GM19035 (cell line): ENCODE measurements at regions not wholly inside any gene's neighbourhood (a gene's known extent, or its start where the extent isn't known, plus 50 kb on each side); places are given as distances from the start of the nearest gene placed in this dataset.
"Not testable (repeated sequence)": the region's sequence is repeated elsewhere in the genome, so short reads cannot be mapped to it uniquely, and the experiment has no call there.

ENCODE experiments used
- ATAC-seq: cut with Tn5 transposase; IDR thresholded peaks from one replicate; pipeline ENCODE4 v1.9.1; 2021; ENCODE audit not compliant: unreplicated experiment

GRCh38 chr9:6105738-6106137, 90.3 kb upstream of the RANBP6 start:
- ATAC-seq, result no peak

- ATAC-seq, result not testable (repeated sequence)
These were observed 89.0 kb upstream of the RANBP6 start for GRCh38 chr9:6104406-6104805.

DNA sequence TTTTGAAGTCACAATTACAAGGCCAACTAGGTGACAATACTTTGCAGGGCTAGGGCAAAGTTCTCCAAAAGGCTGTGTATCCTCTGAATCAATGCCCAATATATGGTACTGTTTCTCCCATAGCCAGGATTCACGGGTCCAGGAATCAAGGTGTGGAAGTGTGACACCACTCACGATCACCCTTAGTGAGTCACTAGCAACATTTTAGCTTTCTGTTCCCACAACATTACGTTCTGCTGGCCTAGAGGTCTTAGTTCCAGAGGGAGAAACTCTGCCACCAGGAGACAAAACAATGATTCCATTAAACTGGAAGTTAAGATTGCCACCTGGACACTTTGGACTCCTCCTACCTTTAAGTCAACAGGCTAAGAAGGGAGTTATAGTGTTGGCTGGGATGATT, 88.5 kb upstream of the RANBP6 start:
- not testable (repeated sequence) for ATAC-seq

DNA sequence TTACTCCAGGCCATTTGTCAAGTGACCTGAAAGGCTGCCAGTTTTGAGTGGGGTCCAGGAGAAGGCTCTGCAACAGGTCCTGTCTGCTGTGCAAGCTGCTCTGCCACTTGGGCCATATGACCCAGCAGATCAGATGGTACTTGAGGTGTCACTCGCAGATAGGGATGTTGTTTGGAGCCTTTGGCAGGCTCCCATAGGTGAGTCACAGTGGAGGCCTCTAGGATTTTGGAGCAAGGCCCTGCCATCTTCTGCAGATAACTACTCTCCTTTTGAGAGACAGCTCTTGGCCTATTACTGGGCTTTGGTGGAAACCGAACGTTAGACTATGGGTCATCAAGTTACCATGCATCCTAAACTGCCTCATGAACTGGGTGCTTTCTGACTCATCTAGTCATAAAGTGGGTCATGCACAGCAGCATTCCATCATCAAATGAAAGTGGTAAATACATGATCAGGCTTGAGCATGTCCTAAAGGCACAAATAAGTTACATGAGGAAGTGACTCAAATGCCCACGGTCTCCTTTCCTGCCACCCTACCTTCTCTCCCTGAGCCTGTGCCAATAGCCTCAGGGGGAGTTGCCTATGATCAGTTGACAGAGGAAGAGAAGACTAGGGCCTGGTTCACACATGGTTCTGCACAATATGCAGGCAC, 87.0 kb upstream of the RANBP6 start:
- not testable (repeated sequence) for ATAC-seq

DNA sequence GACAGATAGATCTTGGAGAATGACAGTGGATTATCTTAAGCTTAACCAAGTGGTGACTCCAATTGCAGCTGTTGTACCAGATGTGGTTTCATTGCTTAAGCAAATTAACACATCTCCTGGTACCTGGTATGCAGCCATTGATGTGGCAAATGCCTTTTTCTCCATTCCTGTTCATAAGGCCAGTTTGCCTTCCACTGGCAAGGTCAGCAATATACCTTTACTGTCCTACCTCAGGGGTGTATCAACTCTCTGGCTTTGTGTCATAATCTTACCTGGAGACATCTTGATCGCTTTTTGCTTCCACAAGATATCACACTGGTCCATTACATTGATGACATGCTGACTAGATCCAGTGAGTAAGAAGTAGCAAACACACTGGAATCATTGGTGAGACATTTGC, 86.3 kb upstream of the RANBP6 start:
- not testable (repeated sequence) for ATAC-seq

DNA sequence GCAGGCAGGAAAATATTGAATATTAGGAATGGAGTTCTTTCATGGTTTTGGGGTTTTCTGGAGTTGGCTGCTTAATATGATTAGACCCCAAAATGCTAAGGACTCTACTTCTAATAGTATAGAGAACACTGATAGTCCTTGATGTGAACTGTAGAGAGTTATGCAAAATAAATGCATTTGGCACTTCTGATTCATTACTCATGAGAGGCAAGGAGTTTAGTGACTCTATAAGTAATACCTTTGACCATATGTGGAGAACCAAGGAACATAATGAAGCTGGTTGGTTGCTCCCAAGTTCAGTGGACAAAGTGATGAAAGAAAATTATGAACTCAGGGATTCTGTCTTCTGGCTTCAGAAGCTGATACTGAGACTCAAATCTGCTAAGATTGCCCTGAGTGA, 83.9 kb upstream of the RANBP6 start:
- not testable (repeated sequence) for ATAC-seq

GRCh38 chr9:6098431-6098830, 83.0 kb upstream of the RANBP6 start:
- ATAC-seq, result no peak

DNA sequence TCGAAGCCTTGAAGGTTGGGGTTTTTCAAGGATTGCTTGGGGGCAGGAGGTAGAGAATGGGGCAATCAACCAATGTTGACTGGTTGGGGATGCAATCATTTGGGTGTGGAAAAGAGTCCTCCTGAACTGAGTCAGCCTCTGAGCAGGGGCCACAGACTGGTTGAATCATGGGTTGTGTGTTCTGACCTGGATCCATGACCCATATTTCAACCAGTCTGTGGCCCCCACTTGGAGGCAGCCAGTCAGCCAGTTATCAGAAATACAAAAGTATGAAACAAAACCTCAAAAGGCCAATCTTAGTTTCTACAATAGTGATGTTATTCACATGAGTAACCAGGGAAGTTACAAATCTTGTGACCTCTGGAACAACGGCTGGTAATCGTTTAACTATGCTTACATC, 81.4 kb upstream of the RANBP6 start:
- no peak for ATAC-seq

DNA sequence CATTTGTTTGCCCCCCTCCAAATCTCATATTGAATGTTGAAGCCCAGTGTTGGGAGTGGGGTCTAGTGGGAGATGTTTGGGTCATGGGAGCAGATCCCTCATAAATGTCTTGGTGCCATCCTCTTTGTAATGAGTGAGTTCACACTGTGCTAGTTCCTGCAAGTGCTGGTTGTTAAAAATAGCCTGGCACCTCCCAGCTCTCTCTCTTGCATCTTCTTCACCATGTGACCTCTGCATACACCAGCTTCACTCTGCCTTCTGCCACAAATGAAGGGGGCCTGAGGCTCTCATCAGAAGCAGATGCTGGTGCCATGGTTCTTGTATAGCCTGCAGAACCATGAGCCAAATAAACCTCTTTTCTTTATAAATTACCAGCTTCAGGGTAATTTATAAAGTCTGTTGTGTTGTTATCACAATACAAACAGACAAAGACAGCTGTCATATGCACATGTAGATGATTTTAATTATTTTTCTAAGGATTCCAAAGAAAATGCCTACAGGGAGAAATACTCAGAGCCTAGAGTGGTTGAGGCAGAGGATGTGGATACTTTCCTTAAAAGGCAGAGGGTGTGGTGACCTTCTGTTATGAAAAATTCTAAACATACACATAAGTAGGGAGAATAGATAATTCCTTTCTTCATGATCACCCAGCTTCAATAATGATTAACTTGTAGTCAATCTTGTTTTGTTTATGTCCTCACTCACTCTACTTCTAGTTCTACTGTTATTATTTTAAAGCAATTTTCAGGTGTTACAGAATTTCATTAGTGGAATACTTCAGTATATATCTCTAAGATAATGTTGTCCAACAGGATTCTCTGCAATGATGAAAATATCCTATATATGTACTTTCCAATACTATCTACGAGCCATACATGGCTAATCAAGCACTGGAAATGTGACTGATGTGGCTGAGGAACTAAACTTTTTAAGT, 75.1 kb upstream of the RANBP6 start:
- no peak for ATAC-seq

GRCh38 chr9:6089300-6089699, 73.9 kb upstream of the RANBP6 start:
- ATAC-seq, result no peak

- no peak for ATAC-seq
These were observed 70.7 kb upstream of the RANBP6 start for GRCh38 chr9:6086006-6086655.

- ATAC-seq, result peak; percentile 88
These were observed 64.8 kb upstream of the RANBP6 start for GRCh38 chr9:6080154-6080716.

- no peak for ATAC-seq
These were observed 64.0 kb upstream of the RANBP6 start for GRCh38 chr9:6079386-6079785.

DNA sequence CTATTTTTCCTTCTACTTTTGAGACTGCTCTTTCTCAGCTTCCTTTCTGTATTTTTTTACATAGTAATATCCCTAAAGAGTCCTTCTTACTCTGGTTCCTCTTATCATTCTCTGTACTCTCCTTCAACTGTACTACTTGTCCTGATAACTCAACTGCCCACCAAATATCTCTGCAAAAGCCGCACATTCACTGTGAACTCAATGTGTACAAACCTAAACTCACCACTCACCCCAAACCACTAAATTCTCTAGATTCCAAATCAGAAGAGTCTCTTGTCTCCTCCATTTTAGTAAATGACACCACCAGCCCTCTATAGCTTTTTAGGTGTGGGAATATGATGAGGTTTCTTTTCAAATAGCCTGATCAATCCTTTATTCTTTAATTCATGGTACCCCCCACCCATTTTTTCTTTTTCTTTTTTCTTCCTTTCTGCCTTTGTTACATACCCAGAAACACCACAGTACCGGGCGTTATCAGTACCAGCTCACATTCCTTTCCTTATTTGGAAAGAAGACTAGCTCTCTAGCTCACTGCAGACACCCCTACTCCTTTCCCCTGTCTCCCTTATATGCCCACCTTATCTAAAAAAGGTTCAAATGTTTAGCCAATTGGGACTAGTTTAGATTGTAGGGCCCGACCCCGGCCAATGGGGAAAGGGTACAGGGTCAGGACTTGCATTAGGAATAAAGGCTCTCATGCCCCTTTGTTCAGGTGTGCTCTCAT, 63.1 kb upstream of the RANBP6 start:
- no peak for ATAC-seq

DNA sequence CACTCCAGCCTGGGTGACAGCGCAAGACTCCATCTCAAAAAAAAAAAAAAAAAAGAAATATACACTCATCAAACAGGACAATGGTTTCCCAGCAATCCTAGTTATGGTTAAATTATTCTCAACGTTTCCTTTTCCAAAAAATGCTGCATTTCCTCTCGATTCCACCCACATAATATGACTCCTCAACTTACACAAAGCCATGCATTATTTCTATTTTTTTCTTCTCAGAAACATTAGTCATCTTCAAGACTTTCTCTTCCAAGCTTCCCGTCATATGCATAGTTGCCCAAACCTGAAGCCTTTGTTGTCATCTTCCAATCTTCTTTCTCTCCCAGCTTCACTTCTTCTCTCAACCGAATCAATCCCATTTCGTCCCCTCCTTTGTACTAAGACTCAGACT, 61.4 kb upstream of the RANBP6 start:
- ATAC-seq, result no peak

GRCh38 chr9:6073731-6074130, 58.3 kb upstream of the RANBP6 start:
- ATAC-seq, result no peak

DNA sequence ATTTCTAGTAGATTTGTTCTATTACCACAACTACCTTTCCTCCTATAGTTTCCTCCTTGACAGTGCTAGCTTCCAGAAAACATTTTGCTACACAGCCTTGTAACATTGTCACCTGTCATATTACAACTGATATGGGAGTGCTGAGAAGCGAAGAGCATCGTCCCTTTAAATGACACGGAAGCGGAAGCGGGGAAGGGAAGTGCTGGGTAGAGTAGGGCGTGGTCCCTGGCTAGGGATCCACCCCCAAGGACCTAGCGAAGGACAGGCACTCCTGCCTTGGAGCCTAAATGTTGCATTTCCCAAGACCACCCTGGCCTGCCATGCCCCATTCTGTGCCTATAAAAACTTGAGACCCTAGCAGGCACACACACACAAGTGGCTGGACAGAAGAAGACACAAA, 57.4 kb upstream of the RANBP6 start:
- ATAC-seq, result no peak

- no peak for ATAC-seq
These were observed 57.0 kb upstream of the RANBP6 start for GRCh38 chr9:6072453-6072852.

DNA sequence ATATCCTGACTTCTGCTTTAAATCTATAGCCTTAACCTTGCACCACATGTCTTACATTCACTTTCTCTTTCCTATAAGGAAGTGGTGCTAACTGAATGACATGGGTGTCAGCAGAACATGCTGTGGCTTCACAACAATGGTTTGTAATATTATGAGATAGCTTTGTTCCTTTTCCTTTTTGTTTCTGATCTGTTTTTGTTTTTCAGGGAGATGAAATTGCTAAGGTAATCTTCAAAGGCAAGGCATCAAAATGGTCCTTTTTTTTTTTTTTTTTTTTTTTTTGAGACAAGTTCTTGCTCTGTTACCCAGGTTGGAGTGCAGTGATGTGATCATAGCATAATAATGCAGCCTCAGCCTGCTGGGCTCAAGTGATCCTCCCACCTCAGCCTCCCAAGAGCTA, 53.6 kb upstream of the RANBP6 start:
- ATAC-seq, result peak; percentile 94

- ATAC-seq, result no peak
These were observed 52.0 kb upstream of the RANBP6 start for GRCh38 chr9:6067426-6067825.
